ENCODE measurements at regions not wholly inside any gene's neighbourhood (a gene's known extent, or its start where the extent isn't known, plus 50 kb on each side); places are given as distances from the start of the nearest gene placed in this dataset.

- H3K27ac ChIP-seq (ENCODE audit: low read depth in 1 of 2, low read length in 2 of 2) = no peak overlapping the region
- 43% methylated on average over 3 of the region's 3 CpGs for WGBS
- H3K4me1 ChIP-seq (ENCODE audit: control insufficient read depth in 4 of 4, insufficient read depth in 4 of 4, low read length in 3 of 4) = no peaks in the 10 kb centered on the region
- no peak overlapping the region for H3K4me3 ChIP-seq (ENCODE audit: low read depth in 1 of 3, low read length in 3 of 3)
- H3K36me3 ChIP-seq (ENCODE audit: control insufficient read depth in 4 of 4, insufficient read depth in 3 of 4, low read depth in 1 of 4, low read length in 3 of 4) = no peaks in the 10 kb centered on the region
- no peaks in the 10 kb centered on the region for H3K9me3 ChIP-seq (ENCODE audit: control insufficient read depth in 4 of 4, low read length in 3 of 4)
- H3K9ac ChIP-seq (ENCODE audit: low read depth in 1 of 2, low read length in 2 of 2) = no peak overlapping the region
- H3K27me3 ChIP-seq (ENCODE audit: control insufficient read depth in 4 of 4, insufficient read depth in 4 of 4, low read length in 3 of 4) = no peaks in the 10 kb centered on the region
- no peak for DNase-seq (ENCODE audit: low spot score)
- no peak for TF ChIP-seq RXRA (IDR thresholded peaks at IDR 0.05)
- no peak for TF ChIP-seq NR2F2 (IDR thresholded peaks at IDR 0.05)
- TF ChIP-seq RAD21 (IDR thresholded peaks at IDR 0.05) = no peak
- TF ChIP-seq JUND (IDR thresholded peaks at IDR 0.05) = no peak
- TF ChIP-seq CTCF (IDR thresholded peaks at IDR 0.05; ENCODE audit: low read depth, low read length, missing input control) = no peak
Measured at GRCh38 chr22:34841331-34841771, 224.6 kb upstream of the ISX start.

GRCh38 chr22:34841911-34842310 lies 224.0 kb upstream of the ISX start:
- 58% methylated on average over 4 of the region's 4 CpGs for WGBS

More at GRCh38 chr22:34841911-34842310, 224.0 kb upstream of the ISX start:
- H3K4me1 ChIP-seq (ENCODE audit: control insufficient read depth in 4 of 4, insufficient read depth in 4 of 4, low read length in 3 of 4) = no peaks in the 10 kb centered on the region
- no peak overlapping the region for H3K9ac ChIP-seq (ENCODE audit: low read depth in 1 of 2, low read length in 2 of 2)
- no peaks in the 10 kb centered on the region for H3K9me3 ChIP-seq (ENCODE audit: control insufficient read depth in 4 of 4, low read length in 3 of 4)
- no peak for TF ChIP-seq ZBTB33 (IDR thresholded peaks at IDR 0.05)
- TF ChIP-seq YY1 (IDR thresholded peaks at IDR 0.05) = no peak
- TF ChIP-seq FOXA2 (IDR thresholded peaks at IDR 0.05) = no peak
- TF ChIP-seq NR2F2 (IDR thresholded peaks at IDR 0.05) = no peak
- no peak for TF ChIP-seq MAX (IDR thresholded peaks at IDR 0.05)
- no peak for TF ChIP-seq SP1 (IDR thresholded peaks at IDR 0.05)
- TF ChIP-seq CTCF (IDR thresholded peaks at IDR 0.05; ENCODE audit: low read depth, low read length, missing input control) = no peak
- TF ChIP-seq TAF1 (conservative IDR thresholded peaks at IDR 0.05) = no peak
- no peak for TF ChIP-seq FOXA1 (IDR thresholded peaks at IDR 0.05)
- TF ChIP-seq REST (IDR thresholded peaks at IDR 0.05) = no peak
- no peak for TF ChIP-seq EGR1 (IDR thresholded peaks at IDR 0.05; ENCODE audit: low read depth in 2 of 2)
- no peak for TF ChIP-seq HNF4A (conservative IDR thresholded peaks at IDR 0.05)
- TF ChIP-seq JUND (IDR thresholded peaks at IDR 0.05) = no peak
- no peak for TF ChIP-seq RAD21 (IDR thresholded peaks at IDR 0.05)
- no peak for TF ChIP-seq RXRA (IDR thresholded peaks at IDR 0.05)
- no peak for TF ChIP-seq ATF3 (IDR thresholded peaks at IDR 0.05)
- no peak for TF ChIP-seq HNF4G (IDR thresholded peaks at IDR 0.05)
- TF ChIP-seq GABPA (IDR thresholded peaks at IDR 0.05 in 1 of 2, conservative IDR thresholded peaks at IDR 0.05 in 1 of 2) = no peak
- H3K4me3 ChIP-seq (ENCODE audit: low read depth in 1 of 3, low read length in 3 of 3) = no peak overlapping the region
- no peaks in the 10 kb centered on the region for H3K27me3 ChIP-seq (ENCODE audit: control insufficient read depth in 4 of 4, insufficient read depth in 4 of 4, low read length in 3 of 4)
- H3K27ac ChIP-seq (ENCODE audit: low read depth in 1 of 2, low read length in 2 of 2) = no peak overlapping the region
- no peaks in the 10 kb centered on the region for H3K36me3 ChIP-seq (ENCODE audit: control insufficient read depth in 4 of 4, insufficient read depth in 3 of 4, low read depth in 1 of 4, low read length in 3 of 4)
- DNase-seq (ENCODE audit: low spot score) = no peak
